HCT116 (cell line): ENCODE measurements at regions not wholly inside any gene's neighbourhood (a gene's known extent, or its start where the extent isn't known, plus 50 kb on each side); places are given as distances from the start of the nearest gene placed in this dataset.

Experiments
- CEBPB ChIP-seq: IDR thresholded peaks from 2 replicates; pipeline ENCODE4 v1.6.1; 2012; ENCODE audit warnings: low read depth
- EGR1 ChIP-seq: IDR thresholded peaks from 2 replicates; pipeline ENCODE4 v1.6.1; 2012; ENCODE audit warnings: low read depth
- EZH2 ChIP-seq: fragments of 200-600 bp; sonication (generic); IDR thresholded peaks from 2 replicates; pipeline ENCODE4 v1.6.1; 2017; ENCODE audit warnings: antibody characterized with exemption, mixed run types
- EZH2phosphoT487 ChIP-seq: fragments of 200-600 bp; IDR thresholded peaks from 2 replicates; pipeline ENCODE4 v1.6.1; 2018; ENCODE audit warnings: antibody characterized with exemption, borderline replicate concordance
- FOSL1 ChIP-seq: IDR thresholded peaks from 2 replicates; pipeline ENCODE4 v1.6.1; 2012; ENCODE audit warnings: low read depth
- POLR2A ChIP-seq: IDR thresholded peaks from 2 replicates; pipeline ENCODE4 v1.7.0; 2011; ENCODE audit warnings: borderline replicate concordance; ENCODE audit not compliant: insufficient read depth, insufficient read length; ENCODE audit errors: extremely low read depth
- POLR2AphosphoS5 ChIP-seq: IDR thresholded peaks from 2 replicates; pipeline ENCODE4 v1.6.1; 2011; ENCODE audit warnings: mild to moderate bottlenecking, low read depth, low read length, moderate library complexity
- RAD21 ChIP-seq: IDR thresholded peaks from 2 replicates; pipeline ENCODE4 v1.6.1; 2012; ENCODE audit warnings: low read depth, mild to moderate bottlenecking
- SIN3A ChIP-seq: IDR thresholded peaks from 2 replicates; pipeline ENCODE4 v1.6.1; 2012; ENCODE audit warnings: low read depth
- SP1 ChIP-seq: IDR thresholded peaks from 2 replicates; pipeline ENCODE4 v1.6.1; 2012; ENCODE audit warnings: low read depth
- TF ChIP-seq, protein P1 (sequence below), 3 experiments: fragments of 200-600 bp in 1 of 3; sonication (generic) in 1 of 3; IDR thresholded peaks in 2 of 3; conservative IDR thresholded peaks in 1 of 3; 2 replicates each; pipeline ENCODE4 v1.5.1; 2012 to 2017; ENCODE audit warnings: low read depth in 2 of 3, low read length in 2 of 3, antibody characterized with exemption in 1 of 3, borderline replicate concordance in 1 of 3, control low read depth in 1 of 3, mild to moderate bottlenecking in 1 of 3, mixed read lengths in 1 of 3, mixed run types in 1 of 3, moderate library complexity in 1 of 3; ENCODE audit not compliant: insufficient read depth in 1 of 3
- TF ChIP-seq, protein P2 (sequence below): IDR thresholded peaks from 2 replicates; pipeline ENCODE4 v1.6.1; 2012
- TF ChIP-seq, protein P3 (sequence below): IDR thresholded peaks from 2 replicates; pipeline ENCODE4 v1.6.1; 2012; ENCODE audit warnings: low read depth

DNA sequence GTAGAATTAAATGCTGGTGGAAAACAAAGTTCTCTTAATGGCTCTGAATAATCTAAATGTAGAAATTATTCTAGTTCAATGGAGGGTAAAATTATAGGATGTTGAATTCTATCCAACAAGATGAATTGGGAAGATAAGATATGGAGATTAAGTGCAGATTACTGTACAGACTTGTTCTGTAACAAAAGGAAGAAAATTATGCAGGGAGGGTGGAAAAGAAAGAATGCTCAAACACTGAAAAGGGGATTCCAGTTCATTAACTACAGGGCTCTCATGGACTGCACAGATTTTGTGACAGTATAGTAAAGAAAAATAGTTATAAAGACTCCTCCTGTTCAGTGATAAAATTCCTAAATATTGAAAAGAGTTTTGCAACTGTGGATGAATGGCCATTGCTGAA, 1794.0 kb upstream of the PCDH7 start:
- TF ChIP-seq POLR2AphosphoS5 = no peak
- TF ChIP-seq, protein P1, sequence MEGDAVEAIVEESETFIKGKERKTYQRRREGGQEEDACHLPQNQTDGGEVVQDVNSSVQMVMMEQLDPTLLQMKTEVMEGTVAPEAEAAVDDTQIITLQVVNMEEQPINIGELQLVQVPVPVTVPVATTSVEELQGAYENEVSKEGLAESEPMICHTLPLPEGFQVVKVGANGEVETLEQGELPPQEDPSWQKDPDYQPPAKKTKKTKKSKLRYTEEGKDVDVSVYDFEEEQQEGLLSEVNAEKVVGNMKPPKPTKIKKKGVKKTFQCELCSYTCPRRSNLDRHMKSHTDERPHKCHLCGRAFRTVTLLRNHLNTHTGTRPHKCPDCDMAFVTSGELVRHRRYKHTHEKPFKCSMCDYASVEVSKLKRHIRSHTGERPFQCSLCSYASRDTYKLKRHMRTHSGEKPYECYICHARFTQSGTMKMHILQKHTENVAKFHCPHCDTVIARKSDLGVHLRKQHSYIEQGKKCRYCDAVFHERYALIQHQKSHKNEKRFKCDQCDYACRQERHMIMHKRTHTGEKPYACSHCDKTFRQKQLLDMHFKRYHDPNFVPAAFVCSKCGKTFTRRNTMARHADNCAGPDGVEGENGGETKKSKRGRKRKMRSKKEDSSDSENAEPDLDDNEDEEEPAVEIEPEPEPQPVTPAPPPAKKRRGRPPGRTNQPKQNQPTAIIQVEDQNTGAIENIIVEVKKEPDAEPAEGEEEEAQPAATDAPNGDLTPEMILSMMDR (IDR thresholded peaks at IDR 0.05 in 2 of 3, conservative IDR thresholded peaks at IDR 0.05 in 1 of 3; ENCODE audit: borderline replicate concordance in 1 of 3, insufficient read depth in 1 of 3, low read depth in 2 of 3, low read length in 2 of 3) = no peak
- TF ChIP-seq POLR2A = no peak
- no peak for TF ChIP-seq RAD21
- TF ChIP-seq, protein P2, sequence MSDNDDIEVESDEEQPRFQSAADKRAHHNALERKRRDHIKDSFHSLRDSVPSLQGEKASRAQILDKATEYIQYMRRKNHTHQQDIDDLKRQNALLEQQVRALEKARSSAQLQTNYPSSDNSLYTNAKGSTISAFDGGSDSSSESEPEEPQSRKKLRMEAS = no peak
- no peak for TF ChIP-seq SIN3A
- TF ChIP-seq FOSL1 = no peak
- no peak for TF ChIP-seq EZH2phosphoT487
- TF ChIP-seq EGR1 = no peak
- TF ChIP-seq EZH2 = no peak
- TF ChIP-seq, protein P3, sequence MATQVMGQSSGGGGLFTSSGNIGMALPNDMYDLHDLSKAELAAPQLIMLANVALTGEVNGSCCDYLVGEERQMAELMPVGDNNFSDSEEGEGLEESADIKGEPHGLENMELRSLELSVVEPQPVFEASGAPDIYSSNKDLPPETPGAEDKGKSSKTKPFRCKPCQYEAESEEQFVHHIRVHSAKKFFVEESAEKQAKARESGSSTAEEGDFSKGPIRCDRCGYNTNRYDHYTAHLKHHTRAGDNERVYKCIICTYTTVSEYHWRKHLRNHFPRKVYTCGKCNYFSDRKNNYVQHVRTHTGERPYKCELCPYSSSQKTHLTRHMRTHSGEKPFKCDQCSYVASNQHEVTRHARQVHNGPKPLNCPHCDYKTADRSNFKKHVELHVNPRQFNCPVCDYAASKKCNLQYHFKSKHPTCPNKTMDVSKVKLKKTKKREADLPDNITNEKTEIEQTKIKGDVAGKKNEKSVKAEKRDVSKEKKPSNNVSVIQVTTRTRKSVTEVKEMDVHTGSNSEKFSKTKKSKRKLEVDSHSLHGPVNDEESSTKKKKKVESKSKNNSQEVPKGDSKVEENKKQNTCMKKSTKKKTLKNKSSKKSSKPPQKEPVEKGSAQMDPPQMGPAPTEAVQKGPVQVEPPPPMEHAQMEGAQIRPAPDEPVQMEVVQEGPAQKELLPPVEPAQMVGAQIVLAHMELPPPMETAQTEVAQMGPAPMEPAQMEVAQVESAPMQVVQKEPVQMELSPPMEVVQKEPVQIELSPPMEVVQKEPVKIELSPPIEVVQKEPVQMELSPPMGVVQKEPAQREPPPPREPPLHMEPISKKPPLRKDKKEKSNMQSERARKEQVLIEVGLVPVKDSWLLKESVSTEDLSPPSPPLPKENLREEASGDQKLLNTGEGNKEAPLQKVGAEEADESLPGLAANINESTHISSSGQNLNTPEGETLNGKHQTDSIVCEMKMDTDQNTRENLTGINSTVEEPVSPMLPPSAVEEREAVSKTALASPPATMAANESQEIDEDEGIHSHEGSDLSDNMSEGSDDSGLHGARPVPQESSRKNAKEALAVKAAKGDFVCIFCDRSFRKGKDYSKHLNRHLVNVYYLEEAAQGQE = no peak
- TF ChIP-seq CEBPB = no peak
- TF ChIP-seq SP1 = no peak
